Gastrocnemius medialis (tissue), 4 donors: ENCODE measurements at regions not wholly inside any gene's neighbourhood (a gene's known extent, or its start where the extent isn't known, plus 50 kb on each side); places are given as distances from the start of the nearest gene placed in this dataset.

Source experiments
- ATAC-seq, 2 donors: fragments of 150-250 bp; one replicate each; pipeline ENCODE4 v1.9.1; 2016
- DNase-seq, 2 donors: peaks; one replicate each; pipeline ENCODE4 v3.0.0-alpha.2; 2019
- H3K27ac ChIP-seq, 4 donors: fragments of 200-600 bp; sonication (generic); 1 replicate in 1 of 4; 2 replicates in 3 of 4; pipeline ENCODE4 v1.5.1; 2016 to 2018; ENCODE audit warnings: mild to moderate bottlenecking in 2 of 4, moderate library complexity in 1 of 4
- H3K27me3 ChIP-seq, 3 donors: fragments of 200-600 bp; sonication (generic) in 2 of 3; 1 replicate in 1 of 3; 2 replicates in 2 of 3; pipeline versions ENCODE4 v1.5.1 to v1.6.0; 2016 to 2019; ENCODE audit warnings: mild to moderate bottlenecking in 1 of 3, moderate library complexity in 1 of 3
- H3K36me3 ChIP-seq, 2 donors: fragments of 200-600 bp; sonication (generic) in 1 of 2; one replicate each; pipeline ENCODE4 v1.5.1; 2017 to 2018
- H3K4me1 ChIP-seq, 2 donors: fragments of 200-600 bp; sonication (generic) in 1 of 2; one replicate each; pipeline ENCODE4 v1.5.1; 2016 to 2017; ENCODE audit warnings: mild to moderate bottlenecking in 2 of 2
- H3K4me3 ChIP-seq, 4 donors: fragments of 200-600 bp; sonication (generic) in 3 of 4; 1 replicate in 1 of 4; 2 replicates in 3 of 4; pipeline ENCODE4 v1.5.1; 2016 to 2019; ENCODE audit warnings: mild to moderate bottlenecking in 2 of 4
- H3K9me3 ChIP-seq, 3 donors: fragments of 200-600 bp; sonication (generic) in 2 of 3; 1 replicate in 1 of 3; 2 replicates in 2 of 3; pipeline ENCODE4 v1.5.1; 2016 to 2019
- POLR2A ChIP-seq, 2 donors: fragments of 450-650 bp; IDR thresholded peaks; one replicate each; pipeline ENCODE4 v1.6.1; 2017; ENCODE audit warnings: antibody characterized with exemption in 2 of 2, mild to moderate bottlenecking in 2 of 2, moderate library complexity in 2 of 2
- in situ Hi-C, 4 donors: fragments of 200-750 bp; cut with MboI; loops; one replicate each; pipeline versions ENCODE4 v1.15.0 to v1.8.0; 2017; ENCODE audit warnings: low sequenced_read_pairs in 4 of 4
- intact Hi-C: fragments of 100-400 bp; cut with DNase I; formaldehyde crosslinking; loops from one replicate; pipeline ENCODE4 v1.15.1; 2023; ENCODE audit warnings: low total_unique reads
- TF ChIP-seq, protein P1 (sequence below), 5 experiments: fragments of 450-650 bp in 3 of 5; fragments of 200-600 bp in 2 of 5; sonication (generic) in 2 of 5; IDR thresholded peaks in 4 of 5; conservative IDR thresholded peaks in 1 of 5; 1 replicate in 4 of 5; 2 replicates in 1 of 5; pipeline ENCODE4 v1.5.1; 2016 to 2019; ENCODE audit warnings: antibody characterized with exemption in 5 of 5, mild to moderate bottlenecking in 3 of 5, moderate library complexity in 3 of 5

DNA sequence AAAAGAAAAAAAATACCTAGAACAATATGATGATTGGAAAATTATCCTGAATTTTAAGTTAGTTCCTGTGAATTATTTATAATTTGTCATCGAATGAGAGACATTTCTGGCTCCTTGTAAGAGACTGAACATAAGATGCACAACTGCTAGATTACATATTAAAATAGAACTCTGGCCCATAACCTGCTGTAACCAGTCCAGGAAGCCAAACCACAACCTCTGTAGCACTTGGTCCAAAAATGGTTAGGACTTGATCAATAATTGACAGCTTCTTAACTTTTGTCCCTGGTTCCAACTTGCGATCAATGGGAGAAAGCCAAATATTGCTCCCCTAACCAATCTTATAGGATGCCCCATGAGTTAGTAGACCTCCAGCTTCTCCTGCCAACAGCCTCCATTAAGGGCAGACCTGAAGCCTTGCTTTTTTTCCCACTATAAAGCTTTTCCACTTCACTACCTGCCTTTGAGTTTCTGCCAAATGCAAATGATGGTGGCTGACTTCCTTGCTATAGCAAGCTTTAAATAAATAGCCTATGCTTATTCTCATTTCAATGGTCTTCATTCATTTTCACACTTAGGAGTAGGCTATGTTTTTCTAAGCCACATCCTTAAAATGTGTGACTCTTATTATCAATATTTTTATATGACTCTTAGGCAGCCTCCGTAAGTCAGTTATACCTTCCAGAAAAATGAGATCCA lies 224.0 kb upstream of the ARHGEF26 start:
- H3K4me1 ChIP-seq = no peaks in the 10 kb centered on the region
- no peak for TF ChIP-seq POLR2A (IDR thresholded peaks at IDR 0.05)
- TF ChIP-seq, protein P1, sequence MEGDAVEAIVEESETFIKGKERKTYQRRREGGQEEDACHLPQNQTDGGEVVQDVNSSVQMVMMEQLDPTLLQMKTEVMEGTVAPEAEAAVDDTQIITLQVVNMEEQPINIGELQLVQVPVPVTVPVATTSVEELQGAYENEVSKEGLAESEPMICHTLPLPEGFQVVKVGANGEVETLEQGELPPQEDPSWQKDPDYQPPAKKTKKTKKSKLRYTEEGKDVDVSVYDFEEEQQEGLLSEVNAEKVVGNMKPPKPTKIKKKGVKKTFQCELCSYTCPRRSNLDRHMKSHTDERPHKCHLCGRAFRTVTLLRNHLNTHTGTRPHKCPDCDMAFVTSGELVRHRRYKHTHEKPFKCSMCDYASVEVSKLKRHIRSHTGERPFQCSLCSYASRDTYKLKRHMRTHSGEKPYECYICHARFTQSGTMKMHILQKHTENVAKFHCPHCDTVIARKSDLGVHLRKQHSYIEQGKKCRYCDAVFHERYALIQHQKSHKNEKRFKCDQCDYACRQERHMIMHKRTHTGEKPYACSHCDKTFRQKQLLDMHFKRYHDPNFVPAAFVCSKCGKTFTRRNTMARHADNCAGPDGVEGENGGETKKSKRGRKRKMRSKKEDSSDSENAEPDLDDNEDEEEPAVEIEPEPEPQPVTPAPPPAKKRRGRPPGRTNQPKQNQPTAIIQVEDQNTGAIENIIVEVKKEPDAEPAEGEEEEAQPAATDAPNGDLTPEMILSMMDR (IDR thresholded peaks at IDR 0.05 in 4 of 5, conservative IDR thresholded peaks at IDR 0.05 in 1 of 5) = no peak
- DNase-seq = no peak
- no peaks in the 10 kb centered on the region for H3K27me3 ChIP-seq
- H3K27ac ChIP-seq = no peak overlapping the region
- H3K9me3 ChIP-seq = no peaks in the 10 kb centered on the region
- no peak overlapping the region for H3K4me3 ChIP-seq
- no peak for ATAC-seq
- in situ Hi-C loops = no loop called here
- intact Hi-C loops = no loop called here
- H3K36me3 ChIP-seq = no peaks in the 10 kb centered on the region

DNA sequence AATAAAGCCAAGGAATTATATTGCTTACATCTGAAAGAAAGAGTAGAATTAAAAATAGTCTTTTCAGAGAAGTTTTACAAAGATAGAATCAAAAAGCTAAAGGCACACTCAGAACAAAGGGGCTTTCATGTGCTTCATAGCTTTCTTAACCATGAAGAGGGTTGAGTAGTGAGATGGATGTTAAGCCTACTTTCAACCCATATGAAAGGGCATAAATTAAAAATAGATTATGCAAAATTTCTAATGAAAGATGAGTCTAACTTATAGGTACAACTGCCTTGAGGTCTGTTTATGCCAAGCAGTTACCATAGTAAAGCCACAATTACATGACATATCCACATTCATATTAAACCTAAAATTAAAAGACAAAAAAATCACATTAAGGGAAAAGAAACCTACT lies 223.3 kb upstream of the ARHGEF26 start:
- DNase-seq = no peak
- ATAC-seq = no peak
- Histone ChIP-seq H3K27me3 (no peaks in the 10 kb centered on the region), H3K4me1 (no peaks in the 10 kb centered on the region), H3K36me3 (no peaks in the 10 kb centered on the region), H3K27ac (no peak overlapping the region), H3K4me3 (no peak overlapping the region), H3K9me3 (no peaks in the 10 kb centered on the region)
- TF ChIP-seq, protein P1 (IDR thresholded peaks at IDR 0.05 in 4 of 5, conservative IDR thresholded peaks at IDR 0.05 in 1 of 5) = no peak
- intact Hi-C loops = no loop called here
- in situ Hi-C loops = no loop called here

DNA sequence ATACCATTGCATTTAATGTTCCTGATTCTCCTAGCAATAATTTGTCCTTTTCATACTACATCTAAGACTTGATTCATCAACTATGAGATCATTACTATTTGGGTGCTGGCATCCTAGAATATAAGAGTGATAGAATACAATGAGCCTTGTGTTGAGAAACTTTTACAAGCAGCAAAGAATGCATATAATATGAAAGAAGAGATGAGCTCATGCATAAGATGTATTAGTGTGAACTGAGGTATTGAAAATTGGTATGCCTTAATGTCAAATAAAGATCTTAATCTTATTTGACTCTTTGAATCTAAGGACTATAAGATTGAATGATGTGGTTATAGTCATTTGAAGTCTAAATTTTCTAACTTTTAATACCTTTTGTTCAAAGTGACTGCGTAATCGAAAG lies 220.0 kb upstream of the ARHGEF26 start:
- Histone ChIP-seq H3K27me3 (no peaks in the 10 kb centered on the region), H3K36me3 (no peaks in the 10 kb centered on the region), H3K9me3 (no peaks in the 10 kb centered on the region), H3K4me1 (no peaks in the 10 kb centered on the region), H3K27ac (no peak overlapping the region), H3K4me3 (no peak overlapping the region)
- no peak for TF ChIP-seq POLR2A (IDR thresholded peaks at IDR 0.05)
- TF ChIP-seq, protein P1 (IDR thresholded peaks at IDR 0.05 in 4 of 5, conservative IDR thresholded peaks at IDR 0.05 in 1 of 5) = no peak
- no peak for DNase-seq
- in situ Hi-C loops = no loop called here
- ATAC-seq = no peak
- intact Hi-C loops = no loop called here

DNA sequence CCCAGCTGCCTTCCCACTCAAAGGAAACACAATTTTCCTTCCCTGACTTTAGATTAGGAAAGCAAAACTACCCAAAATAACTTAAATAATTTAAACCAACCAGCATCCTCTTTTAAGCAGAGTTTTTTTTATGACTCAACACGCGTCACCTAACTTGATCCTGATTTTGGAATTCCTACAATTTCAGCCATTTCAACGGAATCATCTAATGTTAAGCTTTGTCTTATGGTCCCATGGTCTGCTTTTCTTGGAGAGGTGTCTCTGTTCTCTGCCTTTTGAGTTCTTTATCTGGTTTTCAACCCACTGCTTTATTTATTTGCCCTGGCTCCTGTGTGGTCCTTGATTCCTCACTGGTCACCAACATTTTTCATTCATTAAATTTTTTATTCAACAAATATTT lies 219.2 kb upstream of the ARHGEF26 start:
- DNase-seq (no peak), ATAC-seq (no peak)
- no peak overlapping the region for H3K27ac ChIP-seq
- no peaks in the 10 kb centered on the region for H3K4me1 ChIP-seq
- no peaks in the 10 kb centered on the region for H3K9me3 ChIP-seq
- H3K4me3 ChIP-seq = no peak overlapping the region
- no peaks in the 10 kb centered on the region for H3K36me3 ChIP-seq
- intact Hi-C loops = no loop called here
- TF ChIP-seq, protein P1 (IDR thresholded peaks at IDR 0.05 in 4 of 5, conservative IDR thresholded peaks at IDR 0.05 in 1 of 5) = no peak
- no peak for TF ChIP-seq POLR2A (IDR thresholded peaks at IDR 0.05)
- in situ Hi-C loops = no loop called here
- no peaks in the 10 kb centered on the region for H3K27me3 ChIP-seq

DNA sequence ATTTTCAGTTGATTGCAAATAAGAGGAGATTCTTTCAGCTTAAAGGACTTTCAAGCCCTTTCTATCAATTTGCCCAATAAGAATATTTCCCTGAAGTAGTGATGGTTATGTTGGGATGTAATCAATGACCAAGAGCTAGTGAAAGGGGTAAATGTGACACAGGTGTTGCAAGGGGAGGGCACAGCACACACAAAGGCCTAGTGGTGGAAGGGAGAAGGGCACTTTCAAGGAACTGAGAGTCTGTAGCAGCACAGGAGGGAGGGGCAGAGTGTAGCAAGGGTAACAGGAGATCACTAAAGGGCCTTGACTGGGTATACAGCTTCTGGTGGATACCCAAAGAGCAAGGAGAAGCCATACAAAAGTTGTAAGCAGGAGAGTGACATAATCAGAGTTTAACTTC lies 217.8 kb upstream of the ARHGEF26 start:
- in situ Hi-C loops = no loop called here
- no peak for TF ChIP-seq POLR2A (IDR thresholded peaks at IDR 0.05)
- TF ChIP-seq, protein P1 (IDR thresholded peaks at IDR 0.05 in 4 of 5, conservative IDR thresholded peaks at IDR 0.05 in 1 of 5) = no peak
- Histone ChIP-seq H3K27ac (no peak overlapping the region), H3K27me3 (no peaks in the 10 kb centered on the region), H3K36me3 (no peaks in the 10 kb centered on the region), H3K4me1 (no peaks in the 10 kb centered on the region), H3K9me3 (no peaks in the 10 kb centered on the region), H3K4me3 (no peak overlapping the region)
- intact Hi-C loops = no loop called here
- ATAC-seq = no peak
- no peak for DNase-seq
